ENCODE measurements at regions not wholly inside any gene's neighbourhood (a gene's known extent, or its start where the extent isn't known, plus 50 kb on each side); places are given as distances from the start of the nearest gene placed in this dataset.

DNA sequence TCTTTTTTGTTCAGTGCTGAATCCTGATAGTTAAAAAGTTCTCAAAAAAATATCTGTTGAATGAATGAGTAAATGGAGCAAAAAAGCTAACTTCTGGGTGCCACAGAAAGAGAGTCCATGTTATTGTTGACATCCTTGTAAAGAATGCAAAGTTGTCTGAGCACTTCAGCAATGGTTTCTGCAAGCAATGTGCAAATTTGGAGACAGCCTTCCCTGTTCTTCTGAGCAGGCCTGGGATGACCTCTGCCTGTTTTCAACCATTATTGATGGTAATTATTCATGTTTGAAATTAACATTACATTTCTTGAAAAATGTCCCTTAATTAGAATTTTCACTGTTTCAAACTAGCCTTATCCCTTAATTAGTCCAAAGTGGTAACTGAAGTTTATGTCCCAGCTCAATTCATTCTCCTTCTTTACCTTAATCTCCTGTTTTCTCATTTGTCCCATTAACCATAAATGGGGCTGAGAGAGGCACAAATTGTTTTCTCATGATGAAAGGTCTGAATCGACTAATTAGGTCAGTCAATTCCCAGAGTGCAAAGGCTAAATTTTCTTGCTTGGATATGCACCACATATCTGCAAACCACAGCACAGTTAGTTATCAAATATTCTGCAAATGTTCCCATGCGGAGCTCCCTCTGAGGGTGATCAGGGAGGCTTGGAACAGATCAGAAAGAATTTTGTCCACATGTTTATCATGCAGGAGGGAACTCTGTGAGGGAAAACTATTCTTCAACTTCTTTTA lies 139.4 kb upstream of the KRR1 start:
- H3K79me2 ChIP-seq (ENCODE audit: control insufficient read depth, insufficient read depth, low read length): no peaks in the 10 kb centered on the region
- TF ChIP-seq ZNF668 (CRISPR knock-in tag; IDR thresholded peaks at IDR 0.05): no peak
- no peaks in the 10 kb centered on the region; a peak in 1 of 5 replicates for H3K4me1 ChIP-seq (replicated peaks in 1 of 2; ENCODE audit: control insufficient read depth in 2 of 2, insufficient read depth in 2 of 2, low read length in 2 of 2)
- no peaks in the 10 kb centered on the region for H4K20me1 ChIP-seq (replicated peaks; ENCODE audit: control insufficient read depth, insufficient read depth, low read length)
- no peak for DNase-seq (ENCODE audit: extremely low read depth in 1 of 4, low spot score in 3 of 4)
- H3K9me1 ChIP-seq (ENCODE audit: control insufficient read depth, insufficient read depth, low read length): no peaks in the 10 kb centered on the region
- H2AFZ ChIP-seq (ENCODE audit: low read depth, low read length): no peak overlapping the region
- ChIA-PET CTCF (ENCODE audit: low intra/inter-chr PET ratio) (no interaction called here), POLR2A (no interaction called here)
- WGBS (ENCODE audit: insufficient coverage, low coverage, missing lambda C conversion rate): 8% methylated on average over 2 of the region's 2 CpGs
- in situ Hi-C loops (cut with MboI): no loop called here
- H3K4me3 ChIP-seq: no peak overlapping the region
- no peaks in the 10 kb centered on the region for H3K9me3 ChIP-seq (replicated peaks; ENCODE audit: control insufficient read depth, insufficient read depth, low read depth, low read length)
- ATAC-seq: no peak
- no peak overlapping the region for H3K4me2 ChIP-seq (ENCODE audit: insufficient read depth, low read length)
- intact Hi-C loops (cut with micrococcal nuclease): no loop called here
- H3K27me3 ChIP-seq (ENCODE audit: control insufficient read depth in 2 of 2, insufficient read depth in 2 of 2, low read length in 2 of 2): 0 out of 5 replicates have a peak, but pooled peaks cover 0 to 4% of the 10 kb centered on the region in 2 experiments
- no peaks in the 10 kb centered on the region for H3K36me3 ChIP-seq (ENCODE audit: control insufficient read depth, insufficient read depth, low read length)
- no peak overlapping the region for H3K27ac ChIP-seq (ENCODE audit: extremely low read depth, low read depth, low read length)
- BruUV-seq (replicated peaks): no TSS peak
- FAIRE-seq: no peak
- no peak overlapping the region for H3K9ac ChIP-seq (ENCODE audit: insufficient read depth in 1 of 2, low read depth in 2 of 2, low read length in 2 of 2)

DNA sequence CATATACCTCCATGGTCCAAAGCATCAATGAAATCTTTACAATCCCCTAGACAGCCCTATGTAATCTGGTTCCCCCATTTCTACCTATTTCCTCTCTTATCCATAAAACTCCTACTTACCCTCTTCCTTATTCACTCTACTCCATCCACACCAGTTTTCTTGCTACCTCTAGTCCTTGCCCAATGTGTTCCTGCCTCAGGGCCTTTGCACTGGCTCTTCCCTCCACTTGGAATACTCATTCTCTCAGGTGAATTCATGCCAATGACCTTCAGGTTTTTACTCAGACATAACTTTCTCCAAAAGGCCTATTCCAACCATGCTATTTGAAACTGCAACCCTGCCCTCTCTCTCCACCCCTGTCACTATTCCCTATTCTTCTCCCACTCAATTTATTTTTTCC lies 138.7 kb upstream of the KRR1 start:
- TF ChIP-seq, protein P1, sequence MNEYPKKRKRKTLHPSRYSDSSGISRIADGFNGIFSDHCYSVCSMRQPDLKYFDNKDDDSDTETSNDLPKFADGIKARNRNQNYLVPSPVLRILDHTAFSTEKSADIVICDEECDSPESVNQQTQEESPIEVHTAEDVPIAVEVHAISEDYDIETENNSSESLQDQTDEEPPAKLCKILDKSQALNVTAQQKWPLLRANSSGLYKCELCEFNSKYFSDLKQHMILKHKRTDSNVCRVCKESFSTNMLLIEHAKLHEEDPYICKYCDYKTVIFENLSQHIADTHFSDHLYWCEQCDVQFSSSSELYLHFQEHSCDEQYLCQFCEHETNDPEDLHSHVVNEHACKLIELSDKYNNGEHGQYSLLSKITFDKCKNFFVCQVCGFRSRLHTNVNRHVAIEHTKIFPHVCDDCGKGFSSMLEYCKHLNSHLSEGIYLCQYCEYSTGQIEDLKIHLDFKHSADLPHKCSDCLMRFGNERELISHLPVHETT (CRISPR knock-in tag; conservative IDR thresholded peaks at IDR 0.05 in 1 of 2, IDR thresholded peaks at IDR 0.05 in 1 of 2): no peak
- TF ChIP-seq DIDO1 (tag; IDR thresholded peaks at IDR 0.05; ENCODE audit: low read depth) (no peak), RAD21 (CRISPR knock-in tag; conservative IDR thresholded peaks at IDR 0.05 in 1 of 2, IDR thresholded peaks at IDR 0.05 in 1 of 2) (no peak), RBM25 (IDR thresholded peaks at IDR 0.05; ENCODE audit: low read depth, low read length, severe bottlenecking) (peak; percentile 29), RFX7 (CRISPR knock-in tag; IDR thresholded peaks at IDR 0.05) (no peak)
- Histone ChIP-seq H3K27me3 (ENCODE audit: control insufficient read depth in 2 of 2, insufficient read depth in 2 of 2, low read length in 2 of 2) (0 out of 5 replicates have a peak, but pooled peaks cover 0 to 4% of the 10 kb centered on the region in 2 experiments), H3K9me3 (replicated peaks; ENCODE audit: control insufficient read depth, insufficient read depth, low read depth, low read length) (no peaks in the 10 kb centered on the region), H2AFZ (ENCODE audit: low read depth, low read length) (no peak overlapping the region), H3K4me3 (no peak overlapping the region), H3K9me1 (ENCODE audit: control insufficient read depth, insufficient read depth, low read length) (no peaks in the 10 kb centered on the region), H3K36me3 (ENCODE audit: control insufficient read depth, insufficient read depth, low read length) (no peaks in the 10 kb centered on the region), H3K4me1 (replicated peaks in 1 of 2; ENCODE audit: control insufficient read depth in 2 of 2, insufficient read depth in 2 of 2, low read length in 2 of 2) (no peaks in the 10 kb centered on the region), H3K79me2 (ENCODE audit: control insufficient read depth, insufficient read depth, low read length) (no peaks in the 10 kb centered on the region), H4K20me1 (replicated peaks; ENCODE audit: control insufficient read depth, insufficient read depth, low read length) (no peaks in the 10 kb centered on the region), H3K27ac (ENCODE audit: extremely low read depth, low read depth, low read length) (no peak overlapping the region), H3K9ac (ENCODE audit: insufficient read depth in 1 of 2, low read depth in 2 of 2, low read length in 2 of 2) (no peak overlapping the region), H3K4me2 (ENCODE audit: insufficient read depth, low read length) (no peak overlapping the region)
- CTCF ChIA-PET (ENCODE audit: low intra/inter-chr PET ratio): no interaction called here
- in situ Hi-C loops (cut with MboI) (no loop called here), intact Hi-C loops (cut with micrococcal nuclease) (no loop called here)
- FAIRE-seq: no peak
- BruUV-seq (replicated peaks): no TSS peak
- no peak for ATAC-seq
- DNase-seq (ENCODE audit: extremely low read depth in 1 of 4, low spot score in 3 of 4): no peak
- POLR2A ChIA-PET: no interaction called here
